Progenitor cell of endocrine pancreas (in vitro differentiated cells): ENCODE measurements at regions not wholly inside any gene's neighbourhood (a gene's known extent, or its start where the extent isn't known, plus 50 kb on each side); places are given as distances from the start of the nearest gene placed in this dataset.

ENCODE experiments used
- DNase-seq: peaks from one replicate; pipeline ENCODE4 v3.0.0; 2021; ENCODE audit warnings: low spot score; ENCODE audit not compliant: unreplicated experiment
- H3K27ac Mint-ChIP-seq: 2 replicates; pipeline ENCODE4 v1.8.0; 2021; ENCODE audit warnings: mild to moderate bottlenecking, moderate library complexity, mixed read lengths
- H3K27me3 Mint-ChIP-seq: 2 replicates; pipeline ENCODE4 v1.8.0; 2021; ENCODE audit warnings: mixed read lengths
- H3K36me3 Mint-ChIP-seq: 2 replicates; pipeline ENCODE4 v1.8.0; 2022; ENCODE audit warnings: mixed read lengths; ENCODE audit not compliant: insufficient read depth
- H3K4me1 Mint-ChIP-seq: 2 replicates; pipeline ENCODE4 v1.8.0; 2021; ENCODE audit warnings: low read depth, mixed read lengths
- H3K4me3 Mint-ChIP-seq: 2 replicates; pipeline ENCODE4 v1.8.0; 2021; ENCODE audit warnings: low read depth, mild to moderate bottlenecking, moderate library complexity, mixed read lengths
- H3K9me3 Mint-ChIP-seq: 2 replicates; pipeline ENCODE4 v1.8.0; 2021; ENCODE audit warnings: low read depth, mixed read lengths
- CTCF ChIP-seq: fragments of 200-600 bp; sonication (generic); IDR thresholded peaks from one replicate; pipeline ENCODE4 v1.5.0; 2021; ENCODE audit warnings: antibody characterized with exemption, mild to moderate bottlenecking; ENCODE audit not compliant: unreplicated experiment

GRCh38 chr2:123953846-123954245 is 71.2 kb upstream of the CNTNAP5 start:
- Mint-ChIP-seq H3K27ac (no peak overlapping the region), H3K36me3 (no peaks in the 10 kb centered on the region), H3K4me3 (no peak overlapping the region), H3K4me1 (no peaks in the 10 kb centered on the region), H3K9me3 (peaks cover 16% of the 10 kb centered on the region), H3K27me3 (no peaks in the 10 kb centered on the region)
- no peak for TF ChIP-seq CTCF
- DNase-seq: no peak

GRCh38 chr2:123958011-123958410 is 67.1 kb upstream of the CNTNAP5 start:
- no peak overlapping the region for H3K4me3 Mint-ChIP-seq
- TF ChIP-seq CTCF: no peak
- DNase-seq: no peak
- no peak overlapping the region for H3K27ac Mint-ChIP-seq
- no peaks in the 10 kb centered on the region for H3K27me3 Mint-ChIP-seq
- no peaks in the 10 kb centered on the region for H3K36me3 Mint-ChIP-seq
- no peaks in the 10 kb centered on the region for H3K4me1 Mint-ChIP-seq
- peaks cover 19% of the 10 kb centered on the region for H3K9me3 Mint-ChIP-seq

- no peak for TF ChIP-seq CTCF
- no peak for DNase-seq
- Mint-ChIP-seq H3K9me3 (peaks cover 19% of the 10 kb centered on the region), H3K27ac (no peak overlapping the region), H3K4me3 (no peak overlapping the region), H3K27me3 (no peaks in the 10 kb centered on the region), H3K4me1 (no peaks in the 10 kb centered on the region), H3K36me3 (no peaks in the 10 kb centered on the region)
Observed at GRCh38 chr2:123961576-123961975, 63.5 kb upstream of the CNTNAP5 start.

DNA sequence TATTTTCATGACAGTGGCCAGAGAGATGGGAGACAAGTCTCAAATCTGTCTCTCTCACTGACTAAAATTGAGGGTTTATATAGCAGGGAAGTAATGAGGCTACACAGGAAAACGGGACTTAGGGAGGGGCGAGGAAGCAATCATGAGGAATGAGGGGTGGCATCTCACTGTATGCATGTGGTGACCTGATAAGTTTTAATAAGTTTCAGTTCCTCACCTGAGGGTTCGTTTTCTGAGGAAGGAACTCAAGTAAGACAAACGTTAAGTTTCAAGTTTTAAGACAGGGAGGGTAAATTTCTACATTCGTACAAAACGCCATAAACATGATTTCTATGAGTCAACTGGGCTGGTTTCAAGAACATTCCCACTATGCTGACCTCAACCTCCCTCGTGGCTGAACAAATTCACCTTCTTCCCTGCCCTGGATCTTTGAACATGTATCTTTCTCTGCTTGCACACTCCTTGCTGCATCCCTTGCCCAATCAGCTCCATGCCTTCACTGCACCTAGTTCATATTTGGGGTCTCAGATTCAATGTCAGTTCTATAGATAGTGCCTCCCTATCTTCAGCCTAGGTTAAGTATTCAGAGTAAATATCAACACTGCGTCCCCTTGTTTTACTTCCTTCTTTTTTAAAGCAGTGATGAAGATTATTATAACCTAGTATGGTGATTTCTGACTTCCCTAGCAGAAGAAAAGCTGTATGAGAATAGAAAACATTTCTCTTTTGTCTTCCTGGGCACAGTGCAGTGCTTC is 53.3 kb upstream of the CNTNAP5 start:
- Mint-ChIP-seq H3K4me1 (no peaks in the 10 kb centered on the region), H3K27me3 (no peaks in the 10 kb centered on the region), H3K4me3 (no peak overlapping the region), H3K9me3 (no peaks in the 10 kb centered on the region), H3K36me3 (no peaks in the 10 kb centered on the region), H3K27ac (no peak overlapping the region)
- TF ChIP-seq CTCF: no peak
- DNase-seq: no peak
